ENCODE measurements at regions not wholly inside any gene's neighbourhood (a gene's known extent, or its start where the extent isn't known, plus 50 kb on each side); places are given as distances from the start of the nearest gene placed in this dataset.

GRCh38 chr14:84042992-84043391 lies 1487.0 kb upstream of the FLRT2 start:
- TF ChIP-seq CTCF (IDR thresholded peaks at IDR 0.05) (no peak), EP300 (IDR thresholded peaks at IDR 0.05; ENCODE audit: low read depth) (no peak)

Data from transverse colon (tissue), 3 donors.